Panc1 (cell line): ENCODE measurements at regions not wholly inside any gene's neighbourhood (a gene's known extent, or its start where the extent isn't known, plus 50 kb on each side); places are given as distances from the start of the nearest gene placed in this dataset.

ENCODE experiments used
- ATAC-seq: fragments of 200-7000 bp; cut with Tn5 transposase; 2 replicates; pipeline ENCODE4 v1.9.1; 2020; ENCODE audit warnings: mild to moderate bottlenecking, moderate library complexity
- BruUV-seq: library from RNA; stranded (reverse); fragments of 400-500 nt; replicated peaks from 2 replicates; lab custom pipeline; 2021; lab: Mats Ljungman, UMichigan
- CTCF ChIA-PET: fragments of 300-600 bp; sonication (Branson Sonifier 250); formaldehyde crosslinking; loops from one replicate; lab custom pipeline; 2022; ENCODE audit warnings: antibody characterized with exemption; lab: Charles Lee
- POLR2A ChIA-PET: fragments of 300-600 bp; sonication (Branson Sonifier 250); formaldehyde crosslinking; loops from one replicate; lab custom pipeline; 2022; ENCODE audit warnings: antibody characterized with exemption; lab: Charles Lee
- DNase-seq: peaks from one replicate; pipeline ENCODE4 v3.0.0-alpha.2; 2010; ENCODE audit warnings: low read depth, low spot score
- H3K27ac ChIP-seq: 2 replicates; pipeline ENCODE4 v1.5.1; 2011; ENCODE audit warnings: mild to moderate bottlenecking, low read length, inconsistent platforms
- H3K27me3 ChIP-seq: fragments of 200-500 bp; sonication (Bioruptor generic); 2 replicates; pipeline ENCODE4 v1.6.0; 2014; ENCODE audit warnings: low read length, inconsistent platforms; ENCODE audit not compliant: control insufficient read depth, insufficient read depth
- H3K36me3 ChIP-seq: fragments of 200-500 bp; sonication (Bioruptor generic); 2 replicates; pipeline ENCODE4 v1.5.1; 2014; ENCODE audit warnings: inconsistent platforms, mild to moderate bottlenecking, low read length, moderate library complexity; ENCODE audit not compliant: control insufficient read depth, insufficient read depth
- H3K4me1 ChIP-seq: 2 replicates; pipeline ENCODE4 v1.5.1; 2011; ENCODE audit warnings: inconsistent platforms, mild to moderate bottlenecking, low read length, moderate library complexity; ENCODE audit not compliant: control insufficient read depth, insufficient read depth
- H3K4me3 ChIP-seq, 2 experiments: 2 replicates each; pipeline ENCODE4 v1.5.1; 2011 to 2012; ENCODE audit warnings: low read depth in 2 of 2, low read length in 2 of 2, mild to moderate bottlenecking in 2 of 2, inconsistent platforms in 1 of 2, moderate library complexity in 1 of 2
- H3K9me3 ChIP-seq: fragments of 200-500 bp; sonication (Bioruptor generic); 2 replicates; pipeline ENCODE4 v1.5.1; 2014; ENCODE audit warnings: low read depth, mild to moderate bottlenecking, inconsistent platforms, low read length, moderate library complexity; ENCODE audit not compliant: control insufficient read depth, insufficient read depth
- POLR2AphosphoS5 ChIP-seq: IDR thresholded peaks from 2 replicates; pipeline ENCODE4 v1.6.1; 2012; ENCODE audit warnings: mild to moderate bottlenecking, low read depth, low read length, moderate library complexity
- SIN3A ChIP-seq: IDR thresholded peaks from 2 replicates; pipeline ENCODE4 v1.6.1; 2012; ENCODE audit warnings: low read depth, mild to moderate bottlenecking, low read length, moderate library complexity, borderline replicate concordance; ENCODE audit not compliant: insufficient read depth
- TCF7L2 ChIP-seq: IDR thresholded peaks from 2 replicates; pipeline ENCODE4 v1.6.1; 2011; ENCODE audit warnings: mild to moderate bottlenecking, low read depth, low read length, inconsistent platforms
- in situ Hi-C: cut with HindIII; loops from 2 replicates; pipeline ENCODE4 v1.10.0; 2016; ENCODE audit warnings: low sequenced_read_pairs, low pct_unique_long_range_greater_than_20kb
- intact Hi-C: fragments of 100-400 bp; cut with micrococcal nuclease; formaldehyde crosslinking; loops from one replicate; pipeline ENCODE4 v1.10.0; 2022; ENCODE audit not compliant: unreplicated experiment
- TF ChIP-seq, protein P1 (sequence below): fragments of 450-650 bp; IDR thresholded peaks from 2 replicates; pipeline ENCODE4 v1.5.1; 2017; ENCODE audit warnings: mild to moderate bottlenecking
- TF ChIP-seq, protein P2 (sequence below), 2 experiments: IDR thresholded peaks; 2 replicates each; pipeline ENCODE4 v1.6.1; 2011 to 2012; ENCODE audit warnings: low read depth in 2 of 2, control low read depth in 1 of 2, low read length in 1 of 2, mild to moderate bottlenecking in 1 of 2, moderate library complexity in 1 of 2; ENCODE audit not compliant: insufficient read depth in 1 of 2

- ATAC-seq (no peak), DNase-seq (no peak)
- TF ChIP-seq, protein P1, sequence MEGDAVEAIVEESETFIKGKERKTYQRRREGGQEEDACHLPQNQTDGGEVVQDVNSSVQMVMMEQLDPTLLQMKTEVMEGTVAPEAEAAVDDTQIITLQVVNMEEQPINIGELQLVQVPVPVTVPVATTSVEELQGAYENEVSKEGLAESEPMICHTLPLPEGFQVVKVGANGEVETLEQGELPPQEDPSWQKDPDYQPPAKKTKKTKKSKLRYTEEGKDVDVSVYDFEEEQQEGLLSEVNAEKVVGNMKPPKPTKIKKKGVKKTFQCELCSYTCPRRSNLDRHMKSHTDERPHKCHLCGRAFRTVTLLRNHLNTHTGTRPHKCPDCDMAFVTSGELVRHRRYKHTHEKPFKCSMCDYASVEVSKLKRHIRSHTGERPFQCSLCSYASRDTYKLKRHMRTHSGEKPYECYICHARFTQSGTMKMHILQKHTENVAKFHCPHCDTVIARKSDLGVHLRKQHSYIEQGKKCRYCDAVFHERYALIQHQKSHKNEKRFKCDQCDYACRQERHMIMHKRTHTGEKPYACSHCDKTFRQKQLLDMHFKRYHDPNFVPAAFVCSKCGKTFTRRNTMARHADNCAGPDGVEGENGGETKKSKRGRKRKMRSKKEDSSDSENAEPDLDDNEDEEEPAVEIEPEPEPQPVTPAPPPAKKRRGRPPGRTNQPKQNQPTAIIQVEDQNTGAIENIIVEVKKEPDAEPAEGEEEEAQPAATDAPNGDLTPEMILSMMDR: no peak
- no peak for TF ChIP-seq TCF7L2
- no peak for TF ChIP-seq SIN3A
- TF ChIP-seq, protein P2, sequence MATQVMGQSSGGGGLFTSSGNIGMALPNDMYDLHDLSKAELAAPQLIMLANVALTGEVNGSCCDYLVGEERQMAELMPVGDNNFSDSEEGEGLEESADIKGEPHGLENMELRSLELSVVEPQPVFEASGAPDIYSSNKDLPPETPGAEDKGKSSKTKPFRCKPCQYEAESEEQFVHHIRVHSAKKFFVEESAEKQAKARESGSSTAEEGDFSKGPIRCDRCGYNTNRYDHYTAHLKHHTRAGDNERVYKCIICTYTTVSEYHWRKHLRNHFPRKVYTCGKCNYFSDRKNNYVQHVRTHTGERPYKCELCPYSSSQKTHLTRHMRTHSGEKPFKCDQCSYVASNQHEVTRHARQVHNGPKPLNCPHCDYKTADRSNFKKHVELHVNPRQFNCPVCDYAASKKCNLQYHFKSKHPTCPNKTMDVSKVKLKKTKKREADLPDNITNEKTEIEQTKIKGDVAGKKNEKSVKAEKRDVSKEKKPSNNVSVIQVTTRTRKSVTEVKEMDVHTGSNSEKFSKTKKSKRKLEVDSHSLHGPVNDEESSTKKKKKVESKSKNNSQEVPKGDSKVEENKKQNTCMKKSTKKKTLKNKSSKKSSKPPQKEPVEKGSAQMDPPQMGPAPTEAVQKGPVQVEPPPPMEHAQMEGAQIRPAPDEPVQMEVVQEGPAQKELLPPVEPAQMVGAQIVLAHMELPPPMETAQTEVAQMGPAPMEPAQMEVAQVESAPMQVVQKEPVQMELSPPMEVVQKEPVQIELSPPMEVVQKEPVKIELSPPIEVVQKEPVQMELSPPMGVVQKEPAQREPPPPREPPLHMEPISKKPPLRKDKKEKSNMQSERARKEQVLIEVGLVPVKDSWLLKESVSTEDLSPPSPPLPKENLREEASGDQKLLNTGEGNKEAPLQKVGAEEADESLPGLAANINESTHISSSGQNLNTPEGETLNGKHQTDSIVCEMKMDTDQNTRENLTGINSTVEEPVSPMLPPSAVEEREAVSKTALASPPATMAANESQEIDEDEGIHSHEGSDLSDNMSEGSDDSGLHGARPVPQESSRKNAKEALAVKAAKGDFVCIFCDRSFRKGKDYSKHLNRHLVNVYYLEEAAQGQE (IDR thresholded peaks at IDR 0.05; ENCODE audit: insufficient read depth in 1 of 2, low read depth in 2 of 2, low read length in 1 of 2): no peak
- no peak for TF ChIP-seq POLR2AphosphoS5
- H3K9me3 ChIP-seq: no peaks in the 10 kb centered on the region
- H3K4me3 ChIP-seq: no peak overlapping the region
- H3K27ac ChIP-seq: no peak overlapping the region
- ChIA-PET CTCF (no interaction called here), POLR2A (no interaction called here)
- intact Hi-C loops (no loop called here), in situ Hi-C loops (no loop called here)
- H3K4me1 ChIP-seq: no peaks in the 10 kb centered on the region
- H3K27me3 ChIP-seq: no peaks in the 10 kb centered on the region
- BruUV-seq: no TSS peak
- H3K36me3 ChIP-seq: no peaks in the 10 kb centered on the region
Measured at GRCh38 chr3:31193871-31194270, 299.4 kb upstream of the GADL1 start.

DNA sequence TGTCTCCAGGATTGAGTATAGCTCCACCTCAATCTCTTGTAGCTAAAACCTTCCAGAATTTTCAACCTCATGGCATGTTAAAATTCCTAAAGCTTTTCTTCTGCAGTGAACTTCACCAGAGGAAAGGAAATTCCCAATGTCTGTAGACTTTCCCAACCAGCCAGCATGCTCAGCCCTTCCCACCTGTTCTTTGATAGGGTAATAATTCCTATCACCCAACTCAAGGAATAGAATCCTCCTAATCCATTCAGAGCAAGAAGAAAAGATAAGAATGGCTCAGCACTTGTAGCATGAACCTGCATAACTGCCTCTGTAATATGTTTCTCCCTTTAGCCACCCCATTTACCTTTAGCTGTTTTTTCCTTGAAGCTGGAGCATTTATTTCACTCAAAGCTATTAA lies 301.8 kb upstream of the GADL1 start:
- intact Hi-C loops: no loop called here
- no TSS peak for BruUV-seq
- ChIA-PET CTCF (no interaction called here), POLR2A (no interaction called here)
- no peaks in the 10 kb centered on the region for H3K27me3 ChIP-seq
- TF ChIP-seq, protein P2 (IDR thresholded peaks at IDR 0.05; ENCODE audit: insufficient read depth in 1 of 2, low read depth in 2 of 2, low read length in 1 of 2): no peak
- in situ Hi-C loops: no loop called here
- DNase-seq: no peak
- H3K27ac ChIP-seq: no peak overlapping the region
- H3K4me1 ChIP-seq: no peaks in the 10 kb centered on the region
- H3K9me3 ChIP-seq: no peaks in the 10 kb centered on the region
- no peak overlapping the region for H3K4me3 ChIP-seq
- H3K36me3 ChIP-seq: no peaks in the 10 kb centered on the region
- ATAC-seq: no peak
